Mesothelial cell of epicardium (in vitro differentiated cells): ENCODE measurements at regions not wholly inside any gene's neighbourhood (a gene's known extent, or its start where the extent isn't known, plus 50 kb on each side); places are given as distances from the start of the nearest gene placed in this dataset.

Experiments used
- DNase-seq, 2 experiments: peaks; one replicate each; pipeline ENCODE4 v3.0.0; 2021; ENCODE audit warnings: low spot score in 2 of 2; ENCODE audit not compliant: unreplicated experiment in 2 of 2
- H3K27ac Mint-ChIP-seq: 2 replicates; pipeline ENCODE4 v1.8.0; 2021; ENCODE audit warnings: mixed read lengths
- H3K27me3 Mint-ChIP-seq: 2 replicates; pipeline ENCODE4 v1.8.0; 2021; ENCODE audit warnings: low read depth, mixed read lengths
- H3K36me3 Mint-ChIP-seq: 2 replicates; pipeline ENCODE4 v1.8.0; 2021; ENCODE audit warnings: mixed read lengths
- H3K4me1 Mint-ChIP-seq: 2 replicates; pipeline ENCODE4 v1.8.0; 2021; ENCODE audit warnings: mixed read lengths
- H3K4me3 Mint-ChIP-seq: 2 replicates; pipeline ENCODE4 v1.8.0; 2021; ENCODE audit warnings: mild to moderate bottlenecking, moderate library complexity, mixed read lengths
- H3K9me3 Mint-ChIP-seq: 2 replicates; pipeline ENCODE4 v1.8.0; 2021; ENCODE audit warnings: mixed read lengths
- TF ChIP-seq, protein P1 (sequence below): fragments of 200-600 bp; sonication (generic); IDR thresholded peaks from one replicate; pipeline ENCODE4 v1.5.0; 2021; ENCODE audit warnings: antibody characterized with exemption; ENCODE audit not compliant: unreplicated experiment

DNA sequence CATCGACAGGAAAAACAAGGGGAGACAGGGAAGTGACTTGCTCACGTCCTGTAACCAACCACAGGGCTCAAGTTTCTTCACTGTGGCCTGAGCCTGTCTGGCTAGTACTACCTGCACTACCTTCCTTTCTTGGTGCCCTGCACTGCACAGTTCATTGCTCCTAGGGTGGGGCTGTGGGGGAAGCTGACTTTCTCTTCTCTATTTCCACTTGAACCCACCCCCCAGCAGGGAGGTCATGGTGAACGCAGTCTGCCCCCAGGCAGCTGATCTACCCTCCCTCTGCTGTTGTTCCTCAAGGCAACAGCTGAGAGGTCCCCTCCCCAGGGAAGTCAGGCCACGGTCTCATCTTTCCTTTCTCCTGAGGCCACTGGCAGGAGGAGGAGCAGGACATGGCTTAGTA is 532.1 kb downstream of the SOX11 start:
- peaks cover 32% of the 10 kb centered on the region for H3K4me1 Mint-ChIP-seq
- H3K27me3 Mint-ChIP-seq, result no peaks in the 10 kb centered on the region
- no peak overlapping the region for H3K4me3 Mint-ChIP-seq
- peaks cover under 1% of the 10 kb centered on the region for H3K9me3 Mint-ChIP-seq
- DNase-seq, result no peak
- H3K27ac Mint-ChIP-seq, result no peak overlapping the region
- TF ChIP-seq, protein P1, sequence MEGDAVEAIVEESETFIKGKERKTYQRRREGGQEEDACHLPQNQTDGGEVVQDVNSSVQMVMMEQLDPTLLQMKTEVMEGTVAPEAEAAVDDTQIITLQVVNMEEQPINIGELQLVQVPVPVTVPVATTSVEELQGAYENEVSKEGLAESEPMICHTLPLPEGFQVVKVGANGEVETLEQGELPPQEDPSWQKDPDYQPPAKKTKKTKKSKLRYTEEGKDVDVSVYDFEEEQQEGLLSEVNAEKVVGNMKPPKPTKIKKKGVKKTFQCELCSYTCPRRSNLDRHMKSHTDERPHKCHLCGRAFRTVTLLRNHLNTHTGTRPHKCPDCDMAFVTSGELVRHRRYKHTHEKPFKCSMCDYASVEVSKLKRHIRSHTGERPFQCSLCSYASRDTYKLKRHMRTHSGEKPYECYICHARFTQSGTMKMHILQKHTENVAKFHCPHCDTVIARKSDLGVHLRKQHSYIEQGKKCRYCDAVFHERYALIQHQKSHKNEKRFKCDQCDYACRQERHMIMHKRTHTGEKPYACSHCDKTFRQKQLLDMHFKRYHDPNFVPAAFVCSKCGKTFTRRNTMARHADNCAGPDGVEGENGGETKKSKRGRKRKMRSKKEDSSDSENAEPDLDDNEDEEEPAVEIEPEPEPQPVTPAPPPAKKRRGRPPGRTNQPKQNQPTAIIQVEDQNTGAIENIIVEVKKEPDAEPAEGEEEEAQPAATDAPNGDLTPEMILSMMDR, result no peak
- no peaks in the 10 kb centered on the region for H3K36me3 Mint-ChIP-seq

DNA sequence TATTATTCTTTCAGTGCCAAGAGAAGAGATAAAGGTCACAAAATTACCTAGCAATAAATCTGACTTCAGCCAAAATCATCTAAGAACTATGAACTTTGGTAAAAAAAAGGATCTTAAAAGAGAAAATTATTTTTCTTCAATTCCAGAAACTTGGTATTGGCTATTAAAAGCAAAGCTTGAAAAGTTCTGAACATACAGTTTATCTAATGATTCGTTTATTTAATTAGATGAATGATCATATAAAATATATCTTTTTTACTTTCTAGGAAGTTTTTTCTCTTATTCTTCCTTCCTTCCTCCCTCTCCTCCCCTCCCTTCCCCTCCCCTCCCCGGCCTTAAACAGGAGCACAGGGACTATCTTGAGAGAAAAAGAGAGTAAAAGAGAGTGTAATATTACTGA is 536.1 kb downstream of the SOX11 start:
- TF ChIP-seq, protein P1, result no peak
- H3K4me3 Mint-ChIP-seq, result no peak overlapping the region
- no peak overlapping the region for H3K27ac Mint-ChIP-seq
- no peak for DNase-seq
- peaks cover 16% of the 10 kb centered on the region for H3K4me1 Mint-ChIP-seq
- H3K36me3 Mint-ChIP-seq, result no peaks in the 10 kb centered on the region
- no peaks in the 10 kb centered on the region for H3K27me3 Mint-ChIP-seq
- peaks cover 14% of the 10 kb centered on the region for H3K9me3 Mint-ChIP-seq

DNA sequence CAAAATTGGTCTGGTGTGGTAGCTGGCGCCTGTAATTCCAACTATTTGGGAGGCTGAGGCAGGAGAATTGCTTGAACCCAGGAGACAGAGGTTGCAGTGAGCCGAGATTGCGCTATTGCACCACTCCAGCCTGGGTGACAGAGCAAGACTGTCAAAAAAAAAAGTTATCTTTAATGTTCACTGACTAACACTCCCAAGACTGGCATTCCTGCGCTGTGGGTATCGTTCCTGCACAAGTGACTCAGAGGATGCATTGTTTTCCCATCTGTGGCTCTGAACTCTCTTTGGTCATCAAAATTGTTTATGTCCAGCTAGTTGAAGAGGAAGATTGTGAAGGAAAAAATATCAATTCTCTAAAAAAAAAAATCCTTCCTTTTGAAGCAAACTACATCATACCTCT is 539.0 kb downstream of the SOX11 start:
- peaks cover 14% of the 10 kb centered on the region for H3K9me3 Mint-ChIP-seq
- no peak overlapping the region for H3K4me3 Mint-ChIP-seq
- DNase-seq, result no peak
- H3K27me3 Mint-ChIP-seq, result no peaks in the 10 kb centered on the region
- no peaks in the 10 kb centered on the region for H3K36me3 Mint-ChIP-seq
- TF ChIP-seq, protein P1, result no peak
- no peak overlapping the region for H3K27ac Mint-ChIP-seq
- H3K4me1 Mint-ChIP-seq, result peaks cover 14% of the 10 kb centered on the region

DNA sequence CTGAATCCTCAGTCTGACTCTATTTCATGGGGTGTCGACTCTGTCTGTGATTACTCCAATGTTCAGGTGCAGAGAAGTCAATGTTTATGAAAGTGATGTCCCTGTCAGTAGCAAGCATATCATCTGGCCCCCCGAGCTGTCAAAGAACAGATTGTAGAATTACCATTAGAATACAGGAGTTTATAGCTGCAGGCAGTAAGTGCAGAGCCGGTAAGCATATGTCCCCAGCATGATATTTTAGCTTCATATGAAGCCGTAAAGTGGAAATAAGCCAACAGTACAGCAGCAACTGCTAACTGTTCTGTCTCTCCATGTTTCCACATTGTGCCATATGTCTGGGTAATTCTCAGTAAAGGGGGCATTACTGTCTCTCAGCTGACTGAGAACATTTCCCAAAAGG is 541.8 kb downstream of the SOX11 start:
- TF ChIP-seq, protein P1, result no peak
- Mint-ChIP-seq H3K4me1 (peaks cover 22% of the 10 kb centered on the region), H3K4me3 (no peak overlapping the region), H3K27ac (no peak overlapping the region), H3K9me3 (peaks cover 15% of the 10 kb centered on the region), H3K27me3 (no peaks in the 10 kb centered on the region), H3K36me3 (no peaks in the 10 kb centered on the region)
- DNase-seq, result no peak

DNA sequence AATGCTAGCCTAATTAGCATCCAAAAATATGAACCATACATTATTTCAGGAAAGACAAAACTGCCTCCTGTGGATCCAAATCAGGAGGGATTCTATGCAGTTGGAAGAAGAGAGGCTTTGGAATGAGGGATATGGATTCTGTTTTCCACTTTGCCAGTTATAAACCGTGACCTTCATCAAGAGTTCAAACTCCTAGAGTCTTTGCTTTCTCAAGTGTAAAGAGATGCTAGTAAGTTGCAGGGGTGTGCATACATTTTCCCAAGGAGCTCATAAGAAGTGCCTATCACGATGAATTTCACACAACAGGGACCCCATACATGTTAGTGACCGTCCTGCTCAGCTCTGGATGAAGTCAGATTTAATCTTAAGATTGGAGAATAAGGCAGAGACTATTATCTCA is 542.5 kb downstream of the SOX11 start:
- Mint-ChIP-seq H3K27ac (no peak overlapping the region), H3K36me3 (no peaks in the 10 kb centered on the region), H3K27me3 (no peaks in the 10 kb centered on the region), H3K9me3 (peaks cover 13% of the 10 kb centered on the region), H3K4me3 (no peak overlapping the region), H3K4me1 (peaks cover 22% of the 10 kb centered on the region)
- DNase-seq, result no peak
- TF ChIP-seq, protein P1, result no peak

DNA sequence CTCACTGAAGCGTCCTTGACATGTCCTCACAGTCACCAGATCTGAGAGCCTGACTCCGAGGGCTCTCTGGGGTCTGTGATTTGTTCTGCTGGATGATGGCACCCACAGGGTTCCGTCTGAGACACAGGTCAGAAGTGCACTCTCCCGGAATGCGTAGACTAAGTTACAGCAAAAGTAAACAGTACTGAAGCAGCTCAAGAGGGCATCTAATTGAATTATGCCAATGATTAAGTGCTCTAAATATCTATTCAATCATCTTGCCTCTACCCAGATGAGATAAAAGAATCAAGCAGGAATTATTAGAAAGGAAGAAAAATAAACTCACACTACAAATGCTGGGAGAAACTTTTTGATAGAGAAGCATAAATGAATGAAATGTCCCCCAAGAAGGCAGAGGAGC is 544.1 kb downstream of the SOX11 start:
- Mint-ChIP-seq H3K36me3 (no peaks in the 10 kb centered on the region), H3K9me3 (peaks cover 3% of the 10 kb centered on the region), H3K4me3 (no peak overlapping the region), H3K27me3 (no peaks in the 10 kb centered on the region), H3K27ac (peak overlapping the region; percentile 81), H3K4me1 (peaks cover 22% of the 10 kb centered on the region)
- TF ChIP-seq, protein P1, result no peak
- no peak for DNase-seq
